C4-2B (cell line): ENCODE measurements at regions not wholly inside any gene's neighbourhood (a gene's known extent, or its start where the extent isn't known, plus 50 kb on each side); places are given as distances from the start of the nearest gene placed in this dataset.
A peak's percentile ranks its signal among the peaks of the same experiment; 100 is the strongest.

Experiments used
- H3K27ac ChIP-seq: fragments of 450-650 bp; 2 replicates; pipeline ENCODE4 v1.5.1; 2017
- ZFX ChIP-seq: fragments of 450-650 bp; IDR thresholded peaks from 2 replicates; pipeline ENCODE4 v1.6.1; 2017
- TF ChIP-seq, protein P1 (sequence below): fragments of 450-650 bp; conservative IDR thresholded peaks from 2 replicates; pipeline ENCODE4 v1.5.1; 2017; ENCODE audit warnings: mild to moderate bottlenecking

DNA sequence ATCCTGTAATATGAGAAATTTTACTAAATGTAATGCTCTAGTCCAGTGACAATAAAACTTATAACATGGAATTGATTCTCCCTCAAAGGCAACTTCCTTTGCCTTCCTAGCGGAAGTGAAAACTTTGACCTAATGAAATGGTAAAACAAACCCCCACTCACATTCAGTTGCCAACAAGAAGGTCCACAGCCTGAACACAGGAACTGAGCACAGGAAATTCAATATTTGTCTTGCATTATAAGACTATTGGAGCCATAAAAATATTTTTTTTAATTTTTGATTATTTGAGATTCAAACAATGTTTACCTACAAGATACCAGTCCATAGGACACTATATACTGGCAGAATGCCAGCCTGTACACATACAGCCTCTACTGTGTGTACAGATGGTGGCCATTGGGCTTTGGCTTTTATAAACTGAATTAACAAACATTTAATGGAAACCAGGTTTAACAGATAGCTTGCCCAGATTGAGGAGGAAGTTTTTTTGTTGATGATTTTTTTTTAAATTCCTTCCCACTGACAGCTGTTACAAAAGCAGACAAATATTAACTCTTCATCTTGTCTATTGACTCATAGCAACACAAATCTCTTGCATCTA, 481.5 kb upstream of the JAG1 start:
- H3K27ac ChIP-seq: no peak overlapping the region
- TF ChIP-seq, protein P1, sequence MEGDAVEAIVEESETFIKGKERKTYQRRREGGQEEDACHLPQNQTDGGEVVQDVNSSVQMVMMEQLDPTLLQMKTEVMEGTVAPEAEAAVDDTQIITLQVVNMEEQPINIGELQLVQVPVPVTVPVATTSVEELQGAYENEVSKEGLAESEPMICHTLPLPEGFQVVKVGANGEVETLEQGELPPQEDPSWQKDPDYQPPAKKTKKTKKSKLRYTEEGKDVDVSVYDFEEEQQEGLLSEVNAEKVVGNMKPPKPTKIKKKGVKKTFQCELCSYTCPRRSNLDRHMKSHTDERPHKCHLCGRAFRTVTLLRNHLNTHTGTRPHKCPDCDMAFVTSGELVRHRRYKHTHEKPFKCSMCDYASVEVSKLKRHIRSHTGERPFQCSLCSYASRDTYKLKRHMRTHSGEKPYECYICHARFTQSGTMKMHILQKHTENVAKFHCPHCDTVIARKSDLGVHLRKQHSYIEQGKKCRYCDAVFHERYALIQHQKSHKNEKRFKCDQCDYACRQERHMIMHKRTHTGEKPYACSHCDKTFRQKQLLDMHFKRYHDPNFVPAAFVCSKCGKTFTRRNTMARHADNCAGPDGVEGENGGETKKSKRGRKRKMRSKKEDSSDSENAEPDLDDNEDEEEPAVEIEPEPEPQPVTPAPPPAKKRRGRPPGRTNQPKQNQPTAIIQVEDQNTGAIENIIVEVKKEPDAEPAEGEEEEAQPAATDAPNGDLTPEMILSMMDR: no peak
- TF ChIP-seq ZFX: no peak

DNA sequence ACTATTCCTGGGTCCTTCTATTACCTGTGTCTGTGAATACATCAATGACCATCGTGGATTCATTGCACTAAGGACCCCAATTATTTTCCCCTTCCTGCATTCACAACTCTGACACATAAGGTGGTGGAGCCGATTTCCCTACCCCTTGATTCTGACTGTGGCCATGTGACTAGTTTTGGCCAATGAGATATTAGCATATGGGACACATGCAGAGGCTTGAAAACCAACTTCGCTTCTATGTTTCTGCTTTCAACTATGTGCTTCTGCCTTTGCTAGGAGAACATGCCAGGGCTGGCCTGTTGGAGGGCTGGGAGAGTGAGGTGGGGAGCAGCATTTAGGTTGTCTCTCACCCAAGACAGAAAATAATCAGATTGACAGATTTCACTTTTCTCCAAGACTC, 483.1 kb upstream of the JAG1 start:
- TF ChIP-seq, protein P1: no peak
- no peak for TF ChIP-seq ZFX
- peak overlapping the region; percentile 65; the same call in 1 of the 2 replicates for H3K27ac ChIP-seq

DNA sequence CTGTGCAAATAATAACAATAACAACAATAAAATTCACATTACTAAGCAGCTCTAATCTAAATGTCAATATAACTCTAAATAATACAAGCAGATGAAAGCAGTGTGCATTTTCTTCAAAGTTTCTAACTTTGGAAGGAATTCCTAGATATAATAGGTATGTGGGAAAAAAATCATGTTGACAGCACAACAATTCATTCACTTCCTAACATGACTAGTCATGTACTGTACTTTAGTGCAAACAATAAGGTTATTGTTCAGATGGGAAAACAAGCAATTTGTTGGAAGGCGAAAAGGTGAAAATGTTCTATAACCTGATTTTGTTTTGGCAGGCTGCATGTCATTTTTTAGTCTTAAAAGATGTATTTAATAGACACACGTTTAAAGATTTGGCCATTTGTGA, 484.3 kb upstream of the JAG1 start:
- no peak overlapping the region for H3K27ac ChIP-seq
- no peak for TF ChIP-seq ZFX
- TF ChIP-seq, protein P1: no peak

DNA sequence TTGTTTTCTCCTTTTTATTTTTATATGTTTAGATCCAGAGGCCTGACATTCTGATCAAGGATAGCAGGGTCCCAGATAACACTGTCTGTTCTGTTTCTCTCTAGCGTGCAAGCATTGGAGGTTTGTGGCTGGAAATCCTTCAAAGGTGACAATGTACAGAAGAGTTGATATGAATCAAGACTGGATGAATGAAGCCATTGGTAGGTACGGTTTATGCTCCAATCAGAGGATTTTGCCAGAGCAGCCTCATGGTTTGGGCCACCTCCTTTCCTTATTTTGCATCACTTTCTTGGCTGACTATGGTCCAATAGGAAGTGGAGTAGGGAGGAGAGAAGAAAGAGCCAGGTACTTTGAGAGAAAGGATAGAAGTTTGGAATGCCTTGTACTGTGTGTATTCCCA, 484.8 kb upstream of the JAG1 start:
- TF ChIP-seq, protein P1: no peak
- no peak for TF ChIP-seq ZFX
- peak overlapping the region; percentile 43; the same call in 1 of the 2 replicates for H3K27ac ChIP-seq

DNA sequence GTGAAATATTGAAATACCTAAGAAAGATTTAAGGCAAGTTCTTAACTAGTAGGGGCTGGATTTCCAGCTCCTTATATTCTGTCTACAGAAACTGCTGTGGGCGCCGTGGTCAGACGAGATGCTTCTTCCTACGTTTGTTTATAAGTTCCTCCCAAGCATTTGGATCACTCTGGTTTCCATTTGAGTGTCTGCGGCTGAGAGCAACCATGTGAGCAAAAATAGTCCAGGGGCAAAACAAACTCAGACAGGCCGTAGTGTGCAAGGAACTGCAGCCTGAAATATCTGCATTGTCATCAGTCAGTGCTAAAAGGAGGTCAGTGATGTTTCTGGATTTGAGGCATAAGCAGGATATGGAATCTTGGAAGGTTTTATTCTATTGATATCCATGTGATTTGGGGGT, 485.9 kb upstream of the JAG1 start:
- H3K27ac ChIP-seq: peak overlapping the region; percentile 57; the same call in 1 of the 2 replicates
- TF ChIP-seq, protein P1: no peak
- no peak for TF ChIP-seq ZFX

DNA sequence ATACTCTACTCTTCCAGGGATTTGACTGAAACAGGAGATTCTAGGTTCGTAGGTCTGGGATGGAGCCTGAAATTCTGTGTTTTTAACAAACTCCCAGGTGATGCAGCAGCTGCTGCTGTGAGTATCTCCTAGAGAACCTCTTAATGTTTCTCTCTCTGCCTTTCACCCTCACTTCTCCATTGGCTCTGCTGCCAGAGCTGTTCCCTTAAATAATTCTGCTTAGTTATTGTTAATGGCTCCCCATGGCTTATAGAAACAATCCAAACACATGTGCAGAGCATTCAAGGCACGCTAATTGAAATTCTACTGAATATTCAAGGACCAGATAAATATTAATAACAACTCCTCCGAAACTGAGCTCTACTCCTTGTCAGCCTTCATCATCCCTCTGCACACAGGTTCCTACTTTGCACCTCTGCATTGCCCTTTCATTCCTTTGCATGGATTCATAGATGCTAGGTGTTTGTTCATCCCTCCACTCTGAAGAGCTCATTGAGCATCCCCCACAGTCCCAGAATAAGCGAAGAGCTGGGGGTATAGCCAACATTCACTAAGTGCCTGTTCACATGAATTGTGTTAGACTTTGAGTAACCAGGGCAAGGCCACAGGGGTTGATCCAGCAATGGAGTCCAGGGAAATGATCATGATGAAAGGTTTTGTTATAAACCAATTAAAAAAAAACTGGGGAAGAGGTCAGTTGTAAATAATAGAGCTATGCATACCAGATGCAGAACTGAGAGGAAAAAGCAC, 488.4 kb upstream of the JAG1 start:
- no peak for TF ChIP-seq ZFX
- TF ChIP-seq, protein P1: no peak
- no peak overlapping the region for H3K27ac ChIP-seq

DNA sequence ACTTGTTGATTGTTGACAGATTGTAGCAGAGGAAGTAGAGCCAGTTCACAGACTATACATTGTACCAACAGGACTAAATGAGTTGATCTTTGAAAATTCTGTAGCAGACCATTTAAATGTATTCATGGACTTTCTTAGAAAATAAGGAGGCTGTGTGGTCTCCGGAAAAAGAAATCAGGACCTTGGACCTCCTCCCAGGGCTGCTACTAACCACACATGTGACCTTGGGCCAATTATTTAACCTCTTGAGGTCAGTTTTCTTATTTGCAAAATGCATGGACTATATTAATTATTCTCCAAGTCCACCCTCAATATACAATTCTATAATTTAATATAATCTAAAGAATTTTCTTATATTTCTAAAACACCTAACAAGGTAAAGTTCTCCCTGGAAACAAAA, 492.0 kb upstream of the JAG1 start:
- no peak overlapping the region for H3K27ac ChIP-seq
- TF ChIP-seq ZFX: no peak
- TF ChIP-seq, protein P1: no peak
